ENCODE measurements at regions not wholly inside any gene's neighbourhood (a gene's known extent, or its start where the extent isn't known, plus 50 kb on each side); places are given as distances from the start of the nearest gene placed in this dataset.

DNA sequence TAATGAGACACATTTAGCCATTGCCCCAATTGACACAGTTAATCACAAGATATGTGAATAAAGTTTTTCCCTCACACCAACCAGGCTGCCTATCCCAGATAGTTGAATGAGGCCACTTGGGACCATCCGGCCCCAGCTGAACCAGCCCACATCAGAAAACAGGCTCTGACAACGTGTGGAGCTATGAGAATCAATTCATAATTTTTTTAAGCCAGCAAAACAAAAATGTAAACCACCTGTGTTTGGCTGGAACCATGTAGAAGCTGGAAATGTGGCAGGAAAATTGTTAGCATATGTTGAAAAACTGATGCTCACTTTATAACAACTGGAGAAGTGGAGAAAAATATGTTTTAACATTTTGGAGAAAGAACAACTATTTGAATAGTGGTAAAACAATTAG is 1161.3 kb downstream of the SLITRK1 start:
- no peak for TF ChIP-seq POLR2AphosphoS5 (IDR thresholded peaks at IDR 0.05; ENCODE audit: low read depth)
- no peak for TF ChIP-seq GABPA (IDR thresholded peaks at IDR 0.05; ENCODE audit: low read depth)
- no peak for TF ChIP-seq SPI1 (IDR thresholded peaks at IDR 0.05; ENCODE audit: borderline replicate concordance, low read depth)
- TF ChIP-seq, protein P1, sequence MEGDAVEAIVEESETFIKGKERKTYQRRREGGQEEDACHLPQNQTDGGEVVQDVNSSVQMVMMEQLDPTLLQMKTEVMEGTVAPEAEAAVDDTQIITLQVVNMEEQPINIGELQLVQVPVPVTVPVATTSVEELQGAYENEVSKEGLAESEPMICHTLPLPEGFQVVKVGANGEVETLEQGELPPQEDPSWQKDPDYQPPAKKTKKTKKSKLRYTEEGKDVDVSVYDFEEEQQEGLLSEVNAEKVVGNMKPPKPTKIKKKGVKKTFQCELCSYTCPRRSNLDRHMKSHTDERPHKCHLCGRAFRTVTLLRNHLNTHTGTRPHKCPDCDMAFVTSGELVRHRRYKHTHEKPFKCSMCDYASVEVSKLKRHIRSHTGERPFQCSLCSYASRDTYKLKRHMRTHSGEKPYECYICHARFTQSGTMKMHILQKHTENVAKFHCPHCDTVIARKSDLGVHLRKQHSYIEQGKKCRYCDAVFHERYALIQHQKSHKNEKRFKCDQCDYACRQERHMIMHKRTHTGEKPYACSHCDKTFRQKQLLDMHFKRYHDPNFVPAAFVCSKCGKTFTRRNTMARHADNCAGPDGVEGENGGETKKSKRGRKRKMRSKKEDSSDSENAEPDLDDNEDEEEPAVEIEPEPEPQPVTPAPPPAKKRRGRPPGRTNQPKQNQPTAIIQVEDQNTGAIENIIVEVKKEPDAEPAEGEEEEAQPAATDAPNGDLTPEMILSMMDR (IDR thresholded peaks at IDR 0.05; ENCODE audit: insufficient read depth, low read length): no peak
- TF ChIP-seq, protein P2, sequence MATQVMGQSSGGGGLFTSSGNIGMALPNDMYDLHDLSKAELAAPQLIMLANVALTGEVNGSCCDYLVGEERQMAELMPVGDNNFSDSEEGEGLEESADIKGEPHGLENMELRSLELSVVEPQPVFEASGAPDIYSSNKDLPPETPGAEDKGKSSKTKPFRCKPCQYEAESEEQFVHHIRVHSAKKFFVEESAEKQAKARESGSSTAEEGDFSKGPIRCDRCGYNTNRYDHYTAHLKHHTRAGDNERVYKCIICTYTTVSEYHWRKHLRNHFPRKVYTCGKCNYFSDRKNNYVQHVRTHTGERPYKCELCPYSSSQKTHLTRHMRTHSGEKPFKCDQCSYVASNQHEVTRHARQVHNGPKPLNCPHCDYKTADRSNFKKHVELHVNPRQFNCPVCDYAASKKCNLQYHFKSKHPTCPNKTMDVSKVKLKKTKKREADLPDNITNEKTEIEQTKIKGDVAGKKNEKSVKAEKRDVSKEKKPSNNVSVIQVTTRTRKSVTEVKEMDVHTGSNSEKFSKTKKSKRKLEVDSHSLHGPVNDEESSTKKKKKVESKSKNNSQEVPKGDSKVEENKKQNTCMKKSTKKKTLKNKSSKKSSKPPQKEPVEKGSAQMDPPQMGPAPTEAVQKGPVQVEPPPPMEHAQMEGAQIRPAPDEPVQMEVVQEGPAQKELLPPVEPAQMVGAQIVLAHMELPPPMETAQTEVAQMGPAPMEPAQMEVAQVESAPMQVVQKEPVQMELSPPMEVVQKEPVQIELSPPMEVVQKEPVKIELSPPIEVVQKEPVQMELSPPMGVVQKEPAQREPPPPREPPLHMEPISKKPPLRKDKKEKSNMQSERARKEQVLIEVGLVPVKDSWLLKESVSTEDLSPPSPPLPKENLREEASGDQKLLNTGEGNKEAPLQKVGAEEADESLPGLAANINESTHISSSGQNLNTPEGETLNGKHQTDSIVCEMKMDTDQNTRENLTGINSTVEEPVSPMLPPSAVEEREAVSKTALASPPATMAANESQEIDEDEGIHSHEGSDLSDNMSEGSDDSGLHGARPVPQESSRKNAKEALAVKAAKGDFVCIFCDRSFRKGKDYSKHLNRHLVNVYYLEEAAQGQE (IDR thresholded peaks at IDR 0.05; ENCODE audit: insufficient replicate concordance, low read depth): no peak
- Histone ChIP-seq H3K4me3 (replicated peaks; ENCODE audit: insufficient read depth, low read length) (no peak overlapping the region), H3K27ac (replicated peaks) (no peak overlapping the region), H3K27me3 (ENCODE audit: insufficient read depth, poor library complexity, severe bottlenecking) (no peaks in the 10 kb centered on the region)
- DNase-seq (ENCODE audit: low read depth in 1 of 2, low spot score in 1 of 2): no peak

DNA sequence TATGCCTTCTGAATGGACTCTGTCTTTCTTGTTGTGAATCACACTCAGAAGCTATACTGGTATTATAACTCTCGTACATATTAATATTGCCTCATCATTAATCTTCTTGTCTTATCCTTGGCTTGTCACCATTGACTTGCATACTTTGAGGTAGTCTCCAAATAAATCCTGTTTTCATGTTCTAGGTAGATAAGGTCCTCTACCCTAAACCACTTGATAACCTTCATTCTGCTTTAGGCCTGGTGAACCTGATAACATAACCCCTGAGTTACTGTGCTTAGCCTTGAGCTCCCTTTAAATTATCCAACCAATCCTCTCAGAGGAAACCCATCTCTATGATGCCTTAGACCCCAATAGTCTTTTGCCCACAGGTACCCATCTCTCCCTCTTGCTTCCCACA is 1162.3 kb downstream of the SLITRK1 start:
- no peak overlapping the region for H3K4me3 ChIP-seq (replicated peaks; ENCODE audit: insufficient read depth, low read length)
- H3K27me3 ChIP-seq (ENCODE audit: insufficient read depth, poor library complexity, severe bottlenecking): no peaks in the 10 kb centered on the region
- TF ChIP-seq POLR2AphosphoS5 (IDR thresholded peaks at IDR 0.05; ENCODE audit: low read depth) (no peak), SPI1 (IDR thresholded peaks at IDR 0.05; ENCODE audit: borderline replicate concordance, low read depth) (no peak), GABPA (IDR thresholded peaks at IDR 0.05; ENCODE audit: low read depth) (no peak)
- TF ChIP-seq, protein P2 (IDR thresholded peaks at IDR 0.05; ENCODE audit: insufficient replicate concordance, low read depth): no peak
- TF ChIP-seq, protein P1 (IDR thresholded peaks at IDR 0.05; ENCODE audit: insufficient read depth, low read length): no peak
- DNase-seq (ENCODE audit: low read depth in 1 of 2, low spot score in 1 of 2): no peak
- H3K27ac ChIP-seq (replicated peaks): no peak overlapping the region

DNA sequence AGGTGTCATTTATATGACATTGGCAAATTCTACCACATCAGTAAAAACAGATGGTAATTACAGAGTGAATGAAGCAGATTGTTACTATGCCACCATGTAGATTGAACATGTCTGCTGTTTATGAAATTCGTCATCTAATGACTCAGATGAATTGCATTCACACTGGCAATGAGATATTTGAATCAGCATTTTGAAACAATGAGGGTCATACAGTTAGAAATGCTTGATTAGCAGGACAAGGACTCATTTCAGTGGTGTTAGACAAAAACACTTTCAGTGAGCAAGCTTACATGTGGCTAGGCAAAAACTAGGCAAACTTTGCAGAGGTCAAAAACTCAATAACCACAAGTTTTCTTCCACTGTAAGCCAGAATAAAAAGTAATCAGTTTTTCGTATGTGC is 1165.0 kb downstream of the SLITRK1 start:
- Histone ChIP-seq H3K4me3 (replicated peaks; ENCODE audit: insufficient read depth, low read length) (no peak overlapping the region), H3K27ac (replicated peaks) (no peak overlapping the region), H3K27me3 (ENCODE audit: insufficient read depth, poor library complexity, severe bottlenecking) (no peaks in the 10 kb centered on the region)
- no peak for DNase-seq (ENCODE audit: low read depth in 1 of 2, low spot score in 1 of 2)
- no peak for TF ChIP-seq SPI1 (IDR thresholded peaks at IDR 0.05; ENCODE audit: borderline replicate concordance, low read depth)
- TF ChIP-seq, protein P2 (IDR thresholded peaks at IDR 0.05; ENCODE audit: insufficient replicate concordance, low read depth): no peak

Data from HL-60 (cell line).